Frontal cortex (tissue), 4 donors: ENCODE measurements at regions not wholly inside any gene's neighbourhood (a gene's known extent, or its start where the extent isn't known, plus 50 kb on each side); places are given as distances from the start of the nearest gene placed in this dataset. TPM values are rescaled to one million over a fixed set of nuclear protein-coding genes. Genes with fewer than 3 reads are reported as not detected.

Experiments used
- DNase-seq, 2 donors: peaks; one replicate each; pipeline ENCODE4 v3.0.0; 2012; ENCODE audit warnings: low spot score in 2 of 2
- FAIRE-seq: peaks from 2 replicates; lab custom pipeline; 2012; peaks lifted over from hg19 to GRCh38; lab: Jason Lieb, UNC
- small RNA-seq: library from RNA; depleted of rRNA; stranded (forward); fragments of <200 nt; gene quantifications from one replicate; pipeline ENCODE3, GENCODE V24; 2014
- donor health status: control.
- donor health status: control.
- donor health status: control.

DNA sequence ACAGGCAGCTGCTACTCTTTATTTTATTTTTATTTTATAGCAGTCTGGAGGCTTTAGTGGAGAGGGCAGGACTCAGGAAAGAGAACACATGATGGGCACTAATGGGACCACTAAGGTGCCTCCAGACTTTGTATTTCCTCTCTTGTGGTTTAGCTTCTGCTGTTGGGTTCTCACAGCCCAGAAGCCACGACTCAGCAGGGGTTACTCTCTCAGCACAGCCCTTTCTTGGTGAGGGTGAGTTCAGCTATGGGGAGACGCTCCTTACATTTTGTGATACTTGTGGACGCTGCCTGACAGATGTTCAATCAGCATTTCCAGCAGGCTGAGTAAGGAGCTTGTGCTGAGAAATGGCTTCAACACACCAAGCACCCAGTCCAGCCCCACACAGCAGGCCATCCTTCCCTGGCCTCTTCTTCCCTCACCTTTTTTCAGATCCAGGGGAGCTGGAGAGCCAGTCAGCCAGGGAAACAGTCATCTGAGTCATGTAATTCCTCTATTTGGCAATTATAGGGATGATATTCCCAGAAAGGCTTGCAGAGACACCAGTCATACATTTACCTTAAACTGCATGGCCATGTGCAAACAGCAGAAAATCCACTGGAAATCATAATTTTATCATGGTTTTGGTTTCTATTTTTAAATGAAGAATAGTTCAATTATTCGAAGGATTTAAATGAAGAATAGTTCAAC, 53.2 kb upstream of the RAB3GAP2 start:
- DNase-seq = no peak
- no peak for FAIRE-seq

DNA sequence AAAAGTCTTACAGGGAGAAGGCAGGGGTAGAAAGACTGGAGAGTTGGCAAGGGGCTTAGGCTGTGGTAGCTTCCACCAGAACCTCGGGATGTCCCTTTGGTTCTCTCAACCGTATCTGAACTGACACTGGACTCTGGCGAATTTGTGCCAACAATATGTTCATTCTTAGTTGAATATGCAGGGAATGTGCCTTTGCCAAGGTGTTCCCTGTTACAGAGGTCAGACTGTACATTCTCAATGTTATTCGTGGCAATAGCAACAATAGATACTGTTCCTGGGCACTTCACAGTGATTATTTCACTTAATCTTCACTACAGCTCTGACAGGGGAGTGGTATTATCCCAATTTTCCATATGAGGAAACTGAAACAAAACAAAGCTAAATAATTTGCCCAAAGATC, 51.5 kb upstream of the RAB3GAP2 start:
- no peak for DNase-seq
- no peak for FAIRE-seq

DNA sequence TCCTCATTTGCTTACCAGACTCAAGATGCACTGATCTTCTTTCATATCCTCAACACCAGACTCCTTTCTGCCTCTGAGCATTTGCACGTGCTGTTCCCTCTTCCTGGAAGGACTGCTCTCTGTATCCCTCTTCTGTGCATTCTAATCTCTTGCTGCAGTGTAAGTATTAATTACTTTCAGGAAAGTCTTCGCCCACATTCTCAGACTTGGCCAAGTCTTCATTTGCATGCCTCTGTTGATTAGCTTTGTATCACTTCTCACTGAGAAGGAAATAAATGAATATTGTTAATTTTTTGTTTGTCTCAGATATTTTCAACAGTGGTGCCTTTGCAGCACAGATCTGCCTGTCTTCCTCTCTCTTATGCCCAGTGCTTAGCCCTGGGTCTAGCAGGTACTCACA, 50.3 kb upstream of the RAB3GAP2 start:
- FAIRE-seq (no peak), DNase-seq (no peak)

Small RNA genes in the stretch of these regions (small RNA-seq; reads per million reads assigned to genes)
- gene AC096644.2 = not detected
